Astrocyte (in vitro differentiated cells and primary cell): ENCODE measurements at regions not wholly inside any gene's neighbourhood (a gene's known extent, or its start where the extent isn't known, plus 50 kb on each side); places are given as distances from the start of the nearest gene placed in this dataset.

Experiments used
- EZH2 ChIP-seq: IDR thresholded peaks from 2 replicates; pipeline ENCODE4 v1.6.1; 2012; ENCODE audit warnings: mild to moderate bottlenecking, low read length, inconsistent platforms; ENCODE audit not compliant: insufficient read depth
- TF ChIP-seq, protein P1 (sequence below): IDR thresholded peaks from 2 replicates; pipeline ENCODE4 v1.5.1; 2011; ENCODE audit warnings: low read depth, mild to moderate bottlenecking, inconsistent platforms, low read length, moderate library complexity; ENCODE audit not compliant: insufficient read depth

GRCh38 chr12:17680220-17680619 lies 409.8 kb downstream of the RERGL start:
- TF ChIP-seq, protein P1, sequence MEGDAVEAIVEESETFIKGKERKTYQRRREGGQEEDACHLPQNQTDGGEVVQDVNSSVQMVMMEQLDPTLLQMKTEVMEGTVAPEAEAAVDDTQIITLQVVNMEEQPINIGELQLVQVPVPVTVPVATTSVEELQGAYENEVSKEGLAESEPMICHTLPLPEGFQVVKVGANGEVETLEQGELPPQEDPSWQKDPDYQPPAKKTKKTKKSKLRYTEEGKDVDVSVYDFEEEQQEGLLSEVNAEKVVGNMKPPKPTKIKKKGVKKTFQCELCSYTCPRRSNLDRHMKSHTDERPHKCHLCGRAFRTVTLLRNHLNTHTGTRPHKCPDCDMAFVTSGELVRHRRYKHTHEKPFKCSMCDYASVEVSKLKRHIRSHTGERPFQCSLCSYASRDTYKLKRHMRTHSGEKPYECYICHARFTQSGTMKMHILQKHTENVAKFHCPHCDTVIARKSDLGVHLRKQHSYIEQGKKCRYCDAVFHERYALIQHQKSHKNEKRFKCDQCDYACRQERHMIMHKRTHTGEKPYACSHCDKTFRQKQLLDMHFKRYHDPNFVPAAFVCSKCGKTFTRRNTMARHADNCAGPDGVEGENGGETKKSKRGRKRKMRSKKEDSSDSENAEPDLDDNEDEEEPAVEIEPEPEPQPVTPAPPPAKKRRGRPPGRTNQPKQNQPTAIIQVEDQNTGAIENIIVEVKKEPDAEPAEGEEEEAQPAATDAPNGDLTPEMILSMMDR, result no peak
- TF ChIP-seq EZH2, result no peak
